Mesendoderm (in vitro differentiated cells): ENCODE measurements at regions not wholly inside any gene's neighbourhood (a gene's known extent, or its start where the extent isn't known, plus 50 kb on each side); places are given as distances from the start of the nearest gene placed in this dataset.
A peak's percentile ranks its signal among the peaks of the same experiment; 100 is the strongest.

Source experiments
- DNase-seq: peaks from one replicate; pipeline ENCODE4 v3.0.0; 2013
- H2AK5ac ChIP-seq: 2 replicates; pipeline ENCODE4 v1.6.1; 2013; ENCODE audit warnings: low read length, inconsistent platforms
- H2BK120ac ChIP-seq: 2 replicates; pipeline ENCODE4 v1.6.1; 2013; ENCODE audit warnings: low read depth, mild to moderate bottlenecking, low read length, moderate library complexity, mixed read lengths
- H2BK15ac ChIP-seq: replicated peaks from 2 replicates; pipeline ENCODE4 v1.6.1; 2013; ENCODE audit warnings: low read depth, mild to moderate bottlenecking, moderate library complexity
- H2BK5ac ChIP-seq: 2 replicates; pipeline ENCODE4 v1.6.1; 2013; ENCODE audit warnings: low read length, inconsistent platforms
- H3K18ac ChIP-seq: 2 replicates; pipeline ENCODE4 v1.6.1; 2013; ENCODE audit warnings: mild to moderate bottlenecking, low read length, mixed read lengths
- H3K23ac ChIP-seq: one replicate; pipeline ENCODE4 v1.6.1; 2013; ENCODE audit warnings: low read length
- H3K27ac ChIP-seq: 2 replicates; pipeline ENCODE4 v1.5.1; 2013; ENCODE audit warnings: low read depth, mild to moderate bottlenecking, inconsistent platforms, low read length, moderate library complexity
- H3K27me3 ChIP-seq: 2 replicates; pipeline ENCODE4 v1.6.1; 2013; ENCODE audit warnings: low read length, control low read depth, mild to moderate bottlenecking, inconsistent platforms; ENCODE audit not compliant: insufficient read depth, poor library complexity
- H3K36me3 ChIP-seq: 2 replicates; pipeline ENCODE4 v1.6.1; 2013; ENCODE audit warnings: low read length, inconsistent platforms; ENCODE audit not compliant: control insufficient read depth, insufficient read depth
- H3K4ac ChIP-seq: one replicate; pipeline ENCODE4 v1.6.1; 2013; ENCODE audit warnings: low read depth, mild to moderate bottlenecking, low read length, moderate library complexity
- H3K4me1 ChIP-seq: 2 replicates; pipeline ENCODE4 v1.6.1; 2013; ENCODE audit warnings: low read depth, low read length, inconsistent platforms; ENCODE audit not compliant: control insufficient read depth
- H3K4me2 ChIP-seq: 2 replicates; pipeline ENCODE4 v1.6.1; 2013; ENCODE audit warnings: low read length
- H3K4me3 ChIP-seq: 2 replicates; pipeline ENCODE4 v1.5.1; 2013; ENCODE audit warnings: mild to moderate bottlenecking, low read length
- H3K56ac ChIP-seq: one replicate; pipeline ENCODE4 v1.6.1; 2013; ENCODE audit warnings: low read length
- H3K79me1 ChIP-seq: 2 replicates; pipeline ENCODE4 v1.6.1; 2013; ENCODE audit warnings: low read length, inconsistent platforms
- H3K79me2 ChIP-seq: 2 replicates; pipeline ENCODE4 v1.6.1; 2013; ENCODE audit warnings: mild to moderate bottlenecking, low read length; ENCODE audit not compliant: control insufficient read depth, insufficient read depth
- H3K9ac ChIP-seq: 2 replicates; pipeline ENCODE4 v1.6.1; 2013; ENCODE audit warnings: low read length, inconsistent platforms
- H4K5ac ChIP-seq: one replicate; pipeline ENCODE4 v1.6.1; 2013; ENCODE audit warnings: low read length
- H4K8ac ChIP-seq: one replicate; pipeline ENCODE4 v1.6.1; 2013; ENCODE audit warnings: low read depth, mild to moderate bottlenecking, control low read depth, low read length, moderate library complexity
- WGBS: extraction: QIAGEN DNeasy Blood & Tissue Kit; methylation state at CpG from one replicate; pipeline ENCODE4 v1.1.7; 2013; ENCODE audit warnings: low lambda C conversion rate, missing lambda C conversion rate; ENCODE audit not compliant: insufficient coverage; ENCODE audit errors: extremely low coverage; 5-methylcytosine and 5-hydroxymethylcytosine counted together

DNA sequence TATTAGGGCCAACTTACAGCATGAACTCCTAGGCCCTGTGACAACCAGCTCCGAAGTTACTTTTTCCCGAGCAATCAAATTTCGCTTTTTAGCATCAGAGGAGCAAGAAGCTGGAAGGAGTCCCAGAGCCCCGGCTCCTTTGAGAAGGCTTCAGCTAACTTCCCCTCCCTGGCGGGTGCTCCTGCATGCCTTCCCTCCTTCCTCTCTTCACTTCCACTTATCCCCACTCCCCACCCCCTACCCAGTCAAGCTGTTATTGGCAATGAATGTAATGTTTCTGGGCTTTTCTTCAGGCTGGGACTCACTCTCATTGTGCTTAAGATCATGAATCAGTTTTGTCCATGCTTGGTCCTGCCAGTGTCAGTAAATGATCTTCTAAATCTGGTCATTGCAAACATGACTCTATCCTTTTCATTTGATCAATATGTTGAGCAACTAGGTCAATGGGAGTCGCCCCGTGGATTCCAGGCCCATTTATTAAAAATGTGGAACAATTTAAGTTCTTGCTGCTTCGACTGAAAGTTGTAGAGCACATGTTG is 94.5 kb upstream of the TSPAN2 start:
- Histone ChIP-seq H3K36me3 (no peaks in the 10 kb centered on the region), H3K27ac (no peak overlapping the region), H3K23ac (no peak overlapping the region), H3K4ac (no peak overlapping the region), H3K79me2 (no peaks in the 10 kb centered on the region), H3K4me3 (no peak overlapping the region), H4K8ac (no peak overlapping the region), H2BK120ac (no peak overlapping the region), H3K18ac (no peak overlapping the region), H3K56ac (no peak overlapping the region), H4K5ac (no peak overlapping the region), H3K4me1 (no peaks in the 10 kb centered on the region), H2BK15ac (no peak overlapping the region), H2BK5ac (no peak overlapping the region), H2AK5ac (no peak overlapping the region), H3K9ac (no peak overlapping the region), H3K79me1 (no peaks in the 10 kb centered on the region), H3K4me2 (no peak overlapping the region), H3K27me3 (no peaks in the 10 kb centered on the region)
- WGBS = no CpG with 5 or more reads among the region's 8 CpGs
- no peak for DNase-seq

DNA sequence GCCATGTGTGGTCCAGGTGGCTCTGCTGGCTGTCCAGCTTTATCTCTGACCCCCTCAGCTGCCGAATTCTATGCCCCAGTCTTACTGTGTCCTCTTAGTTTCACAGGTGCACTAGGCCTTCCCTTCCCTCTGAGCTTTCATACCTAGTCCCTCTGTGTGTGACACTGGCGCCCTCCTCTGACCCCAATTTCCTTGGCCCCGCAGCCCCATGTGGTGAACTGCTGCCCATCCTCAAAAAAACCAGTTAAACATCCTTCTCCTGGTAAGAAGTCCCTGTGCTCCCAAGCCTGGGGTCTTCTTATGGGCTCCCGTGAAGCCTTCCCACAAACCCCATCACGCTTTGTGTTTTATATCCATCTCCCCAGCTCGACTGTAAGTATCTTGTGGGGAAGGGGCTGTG is 93.9 kb upstream of the TSPAN2 start:
- no peak overlapping the region for H4K8ac ChIP-seq
- H3K4me3 ChIP-seq = no peak overlapping the region
- no CpG with 5 or more reads among the region's 6 CpGs for WGBS
- no peaks in the 10 kb centered on the region for H3K79me2 ChIP-seq
- H3K4ac ChIP-seq = no peak overlapping the region
- H3K56ac ChIP-seq = no peak overlapping the region
- H2BK120ac ChIP-seq = no peak overlapping the region
- H3K27me3 ChIP-seq = no peaks in the 10 kb centered on the region
- no peak overlapping the region for H3K27ac ChIP-seq
- H4K5ac ChIP-seq = no peak overlapping the region
- H2BK15ac ChIP-seq = no peak overlapping the region
- no peaks in the 10 kb centered on the region for H3K4me1 ChIP-seq
- H2BK5ac ChIP-seq = no peak overlapping the region
- H3K36me3 ChIP-seq = no peaks in the 10 kb centered on the region
- no peak overlapping the region for H3K23ac ChIP-seq
- no peak overlapping the region for H3K4me2 ChIP-seq
- peak; percentile 60 for DNase-seq
- H3K9ac ChIP-seq = no peak overlapping the region
- H3K79me1 ChIP-seq = no peaks in the 10 kb centered on the region
- no peak overlapping the region for H2AK5ac ChIP-seq
- H3K18ac ChIP-seq = no peak overlapping the region

DNA sequence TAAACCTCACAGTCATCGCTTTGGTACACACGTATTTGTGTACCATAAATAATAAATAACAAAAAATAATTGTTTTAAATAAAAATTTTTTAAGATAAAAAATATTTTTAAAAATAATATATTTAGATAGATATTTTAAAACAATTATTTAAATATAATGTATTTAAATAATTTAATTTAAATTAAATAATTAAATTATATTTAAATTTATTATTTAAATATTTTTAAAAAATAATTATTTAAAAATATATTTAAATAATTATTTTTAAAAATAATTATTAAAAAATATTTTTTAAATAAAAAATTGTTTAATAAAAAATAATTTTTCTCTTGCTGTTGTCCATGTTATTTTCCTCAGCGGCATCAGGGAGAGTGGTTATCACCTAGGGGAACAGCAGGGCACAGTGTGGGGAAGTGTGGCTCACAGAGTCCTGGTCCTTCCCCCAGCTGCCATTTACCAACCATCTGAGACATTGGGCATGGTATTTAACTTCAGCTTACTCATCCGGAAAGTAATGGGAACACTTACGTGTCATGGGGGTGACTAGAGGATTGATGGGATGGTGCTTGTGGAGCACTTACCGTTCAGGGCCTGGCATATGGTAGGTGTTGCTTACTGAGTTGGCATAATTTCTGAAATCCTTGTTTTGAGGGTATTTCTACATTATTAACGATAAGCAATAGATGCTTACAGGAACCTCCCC is 92.9 kb upstream of the TSPAN2 start:
- H3K23ac ChIP-seq = no peak overlapping the region
- H3K79me2 ChIP-seq = no peaks in the 10 kb centered on the region
- H2BK120ac ChIP-seq = no peak overlapping the region
- no peaks in the 10 kb centered on the region for H3K4me1 ChIP-seq
- H3K4me3 ChIP-seq = no peak overlapping the region
- no peak overlapping the region for H3K4me2 ChIP-seq
- H3K79me1 ChIP-seq = no peaks in the 10 kb centered on the region
- H3K4ac ChIP-seq = no peak overlapping the region
- DNase-seq = no peak
- no peaks in the 10 kb centered on the region for H3K36me3 ChIP-seq
- H2BK15ac ChIP-seq = no peak overlapping the region
- H4K5ac ChIP-seq = no peak overlapping the region
- H3K9ac ChIP-seq = no peak overlapping the region
- H4K8ac ChIP-seq = no peak overlapping the region
- no peak overlapping the region for H3K27ac ChIP-seq
- WGBS = no CpG with 5 or more reads among the region's 7 CpGs
- H2BK5ac ChIP-seq = no peak overlapping the region
- no peak overlapping the region for H2AK5ac ChIP-seq
- no peak overlapping the region for H3K56ac ChIP-seq
- no peaks in the 10 kb centered on the region for H3K27me3 ChIP-seq
- H3K18ac ChIP-seq = no peak overlapping the region

DNA sequence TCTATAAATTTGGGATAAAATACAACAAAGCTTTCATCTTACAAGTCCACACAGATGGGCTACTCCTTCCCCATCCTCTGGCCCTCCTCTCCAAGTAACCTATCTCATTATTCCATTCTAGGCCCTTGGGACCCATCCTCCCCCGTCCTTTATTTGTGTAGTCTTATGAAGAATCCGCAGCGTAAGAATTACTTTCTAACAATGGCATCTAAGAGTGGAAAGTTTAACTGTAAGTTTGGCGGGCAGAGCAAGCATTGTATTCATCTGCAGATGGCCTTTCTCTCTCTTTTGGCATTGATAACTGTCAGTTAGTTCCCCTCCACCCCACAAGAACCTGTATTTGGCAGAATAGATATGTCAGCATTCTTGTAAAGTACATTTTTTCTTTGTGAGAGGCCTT is 91.9 kb upstream of the TSPAN2 start:
- no peak overlapping the region for H3K4me3 ChIP-seq
- H2BK5ac ChIP-seq = no peak overlapping the region
- no peaks in the 10 kb centered on the region for H3K36me3 ChIP-seq
- no peak for DNase-seq
- no peaks in the 10 kb centered on the region for H3K79me1 ChIP-seq
- no peak overlapping the region for H3K27ac ChIP-seq
- no peaks in the 10 kb centered on the region for H3K27me3 ChIP-seq
- no peak overlapping the region for H3K56ac ChIP-seq
- no peak overlapping the region for H4K8ac ChIP-seq
- no peak overlapping the region for H3K4ac ChIP-seq
- H3K18ac ChIP-seq = no peak overlapping the region
- H2BK120ac ChIP-seq = no peak overlapping the region
- H4K5ac ChIP-seq = no peak overlapping the region
- H2BK15ac ChIP-seq = no peak overlapping the region
- H3K4me2 ChIP-seq = no peak overlapping the region
- H3K4me1 ChIP-seq = no peaks in the 10 kb centered on the region
- no CpG with 5 or more reads among the region's 4 CpGs for whole genome bisulfite sequencing
- no peaks in the 10 kb centered on the region for H3K79me2 ChIP-seq
- H2AK5ac ChIP-seq = no peak overlapping the region
- H3K9ac ChIP-seq = no peak overlapping the region
- no peak overlapping the region for H3K23ac ChIP-seq

DNA sequence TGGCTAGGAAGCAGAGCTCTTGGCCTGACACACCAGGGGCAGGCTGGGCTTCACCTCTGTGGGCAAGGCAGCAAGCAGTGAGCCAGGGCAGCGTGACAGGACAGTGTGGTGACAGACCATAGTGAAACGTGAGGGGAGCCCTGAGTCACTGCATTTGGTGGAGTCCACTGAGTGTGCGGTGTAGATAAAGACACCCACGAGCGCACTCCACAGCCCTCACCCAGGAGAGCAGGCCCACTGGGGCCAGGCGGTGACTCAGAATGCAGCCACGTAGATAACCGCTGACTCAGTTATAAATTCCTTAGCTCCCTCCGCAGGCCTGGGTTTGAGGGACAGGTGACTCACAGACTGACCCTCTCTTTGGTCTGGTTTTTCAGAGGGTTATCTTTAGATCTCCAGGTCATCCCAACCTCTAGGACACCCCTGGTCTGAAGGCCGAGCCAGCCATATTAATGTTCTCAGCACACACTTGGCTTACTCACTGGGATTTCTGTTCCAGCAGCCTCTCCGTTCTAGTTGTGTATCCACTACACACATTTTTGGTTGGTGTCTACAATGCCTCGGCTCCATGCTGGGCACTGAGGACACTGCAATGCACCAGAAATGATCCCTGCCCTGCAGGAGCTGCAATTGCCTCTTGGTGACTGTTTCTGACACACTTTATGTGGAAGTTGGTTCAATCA is 90.2 kb upstream of the TSPAN2 start:
- H3K27me3 ChIP-seq = no peaks in the 10 kb centered on the region
- H3K79me1 ChIP-seq = no peaks in the 10 kb centered on the region
- no peak overlapping the region for H3K4me2 ChIP-seq
- no peak overlapping the region for H3K9ac ChIP-seq
- no peak overlapping the region for H3K18ac ChIP-seq
- no peaks in the 10 kb centered on the region for H3K79me2 ChIP-seq
- H3K4me1 ChIP-seq = no peaks in the 10 kb centered on the region
- no peak overlapping the region for H4K5ac ChIP-seq
- H4K8ac ChIP-seq = no peak overlapping the region
- no peak overlapping the region for H2BK5ac ChIP-seq
- H2BK15ac ChIP-seq = no peak overlapping the region
- H2AK5ac ChIP-seq = no peak overlapping the region
- H3K4me3 ChIP-seq = no peak overlapping the region
- no peaks in the 10 kb centered on the region for H3K36me3 ChIP-seq
- H3K23ac ChIP-seq = no peak overlapping the region
- no peak overlapping the region for H3K27ac ChIP-seq
- no peak overlapping the region for H2BK120ac ChIP-seq
- WGBS = no CpG with 5 or more reads among the region's 12 CpGs
- no peak overlapping the region for H3K4ac ChIP-seq
- DNase-seq = peak; percentile 70
- H3K56ac ChIP-seq = no peak overlapping the region
